ENCODE measurements at regions not wholly inside any gene's neighbourhood (a gene's known extent, or its start where the extent isn't known, plus 50 kb on each side); places are given as distances from the start of the nearest gene placed in this dataset.

GRCh38 chr5:18152671-18153070 is 518.4 kb downstream of the TAF11L14 start:
- H3K36me3 ChIP-seq (ENCODE audit: control insufficient read depth, insufficient read depth, low read length), result no peaks in the 10 kb centered on the region

GRCh38 chr5:18158166-18158565 is 523.9 kb downstream of the TAF11L14 start:
- no TSS peak for BruUV-seq (replicated peaks)
- Histone ChIP-seq H3K36me3 (ENCODE audit: control insufficient read depth, insufficient read depth, low read length) (no peaks in the 10 kb centered on the region), H3K4me1 (ENCODE audit: control insufficient read depth, insufficient read depth, low read length) (no peaks in the 10 kb centered on the region), H3K27me3 (ENCODE audit: control insufficient read depth, insufficient read depth, low read length) (no peaks in the 10 kb centered on the region), H3K9me3 (ENCODE audit: control insufficient read depth, insufficient read depth, low read depth, low read length) (0 out of 2 replicates have a peak, but pooled peaks cover 4% of the 10 kb centered on the region), H3K4me3 (ENCODE audit: low read depth in 2 of 2, low read length in 2 of 2) (no peak overlapping the region), H3K27ac (ENCODE audit: low read length) (no peak overlapping the region)
- POLR2A ChIA-PET, result no interaction called here
- ATAC-seq (no peak), DNase-seq (ENCODE audit: low read depth, low spot score) (no peak)
- CTCF ChIA-PET, result no interaction called here
- in situ Hi-C loops (cut with HindIII; ENCODE audit: low pct_unique_long_range_greater_than_20kb, low sequenced_read_pairs) (no loop called here), intact Hi-C loops (cut with micrococcal nuclease; ENCODE audit: unreplicated experiment) (no loop called here)
- TF ChIP-seq SIN3A (IDR thresholded peaks at IDR 0.05; ENCODE audit: borderline replicate concordance, insufficient read depth, low read depth, low read length) (no peak), CTCF (IDR thresholded peaks at IDR 0.05) (no peak), REST (IDR thresholded peaks at IDR 0.05; ENCODE audit: insufficient read depth in 1 of 2, low read depth in 2 of 2, low read length in 1 of 2) (no peak), POLR2AphosphoS5 (IDR thresholded peaks at IDR 0.05; ENCODE audit: low read depth, low read length) (no peak), TCF7L2 (IDR thresholded peaks at IDR 0.05; ENCODE audit: low read depth, low read length) (no peak)

More at GRCh38 chr5:18152671-18153070, 518.4 kb downstream of the TAF11L14 start:
- TF ChIP-seq TCF7L2 (IDR thresholded peaks at IDR 0.05; ENCODE audit: low read depth, low read length) (no peak), CTCF (IDR thresholded peaks at IDR 0.05) (no peak), POLR2AphosphoS5 (IDR thresholded peaks at IDR 0.05; ENCODE audit: low read depth, low read length) (no peak), SIN3A (IDR thresholded peaks at IDR 0.05; ENCODE audit: borderline replicate concordance, insufficient read depth, low read depth, low read length) (no peak), REST (IDR thresholded peaks at IDR 0.05; ENCODE audit: insufficient read depth in 1 of 2, low read depth in 2 of 2, low read length in 1 of 2) (no peak)
- no peaks in the 10 kb centered on the region for H3K4me1 ChIP-seq (ENCODE audit: control insufficient read depth, insufficient read depth, low read length)
- H3K9me3 ChIP-seq (ENCODE audit: control insufficient read depth, insufficient read depth, low read depth, low read length), result no peaks in the 10 kb centered on the region; the same call in 1 of the 2 replicates
- H3K4me3 ChIP-seq (ENCODE audit: low read depth in 2 of 2, low read length in 2 of 2), result no peak overlapping the region
- H3K27me3 ChIP-seq (ENCODE audit: control insufficient read depth, insufficient read depth, low read length), result no peaks in the 10 kb centered on the region
- H3K27ac ChIP-seq (ENCODE audit: low read length), result no peak overlapping the region
- ChIA-PET CTCF (no interaction called here), POLR2A (no interaction called here)
- ATAC-seq (no peak), DNase-seq (ENCODE audit: low read depth, low spot score) (no peak)
- in situ Hi-C loops (cut with HindIII; ENCODE audit: low pct_unique_long_range_greater_than_20kb, low sequenced_read_pairs), result no loop called here
- intact Hi-C loops (cut with micrococcal nuclease; ENCODE audit: unreplicated experiment), result no loop called here
- no TSS peak for BruUV-seq (replicated peaks)
